ENCODE measurements at regions not wholly inside any gene's neighbourhood (a gene's known extent, or its start where the extent isn't known, plus 50 kb on each side); places are given as distances from the start of the nearest gene placed in this dataset.

GRCh38 chr5:8750100-8750499, 795.8 kb downstream of the SEMA5A start:
- no peaks in the 10 kb centered on the region for H3K23me2 ChIP-seq (ENCODE audit: low read depth, low read length)
- DNase-seq (ENCODE audit: low read depth in 1 of 2, low spot score in 2 of 2) = no peak
- H2BK12ac ChIP-seq (ENCODE audit: low read depth, low read length) = no peak overlapping the region
- H2BK5ac ChIP-seq (ENCODE audit: low read depth, low read length) = no peak overlapping the region
- H3K36me3 ChIP-seq (ENCODE audit: control insufficient read depth in 2 of 4, insufficient read depth in 4 of 4, low read length in 3 of 4) = no peaks in the 10 kb centered on the region
- no peak overlapping the region for H2BK120ac ChIP-seq (replicated peaks; ENCODE audit: low read depth, low read length)
- H3K4me3 ChIP-seq (ENCODE audit: extremely low read depth in 1 of 4, insufficient read depth in 2 of 4, low read depth in 3 of 4, low read length in 4 of 4) = no peak overlapping the region
- no peak overlapping the region for H3K23ac ChIP-seq (ENCODE audit: insufficient read length)
- no peak overlapping the region for H3K27ac ChIP-seq (ENCODE audit: low read depth, low read length)
- no peaks in the 10 kb centered on the region for H3K4me1 ChIP-seq (replicated peaks in 1 of 4; ENCODE audit: control insufficient read depth in 3 of 4, insufficient read depth in 4 of 4, low read length in 3 of 4)
- FAIRE-seq = no peak
- H3K4ac ChIP-seq (replicated peaks; ENCODE audit: insufficient read length, low read depth, low read length) = no peak overlapping the region
- no peaks in the 10 kb centered on the region for H3K79me1 ChIP-seq (ENCODE audit: low read depth, low read length)
- H4K8ac ChIP-seq (ENCODE audit: extremely low read depth, insufficient read depth, low read length) = no peak overlapping the region
- POLR2A ChIA-PET (ENCODE audit: partially characterized antibody) = no interaction called here
- no peaks in the 10 kb centered on the region for H4K20me1 ChIP-seq (replicated peaks in 1 of 2; ENCODE audit: control insufficient read depth in 1 of 2, insufficient read depth in 2 of 2, low read length in 2 of 2)
- no peak overlapping the region for H3K18ac ChIP-seq (ENCODE audit: extremely low read depth, low read length)
- no peak overlapping the region for H3K9ac ChIP-seq (replicated peaks in 1 of 4; ENCODE audit: extremely low read depth in 1 of 4, low read depth in 3 of 4, low read length in 3 of 4)
- no peak overlapping the region for H2BK15ac ChIP-seq (ENCODE audit: low read length)
- no peak overlapping the region for H2BK20ac ChIP-seq (ENCODE audit: low read length)
- no peak overlapping the region for H2AFZ ChIP-seq (ENCODE audit: low read length)
- H4K5ac ChIP-seq (ENCODE audit: insufficient read length, low read depth, low read length) = no peak overlapping the region
- no peak overlapping the region for H3K56ac ChIP-seq (replicated peaks; ENCODE audit: insufficient read length, low read depth, low read length)
- H2AK5ac ChIP-seq (ENCODE audit: low read depth, low read length) = no peak overlapping the region
- no peak overlapping the region for H3K14ac ChIP-seq (ENCODE audit: insufficient read length)
- H3K9me3 ChIP-seq (ENCODE audit: insufficient read depth in 2 of 2, low read depth in 1 of 2, low read length in 1 of 2) = no peaks in the 10 kb centered on the region
- no peak overlapping the region for H4K91ac ChIP-seq (replicated peaks; ENCODE audit: insufficient read length, low read length)
- no peaks in the 10 kb centered on the region for H3K79me2 ChIP-seq (ENCODE audit: control insufficient read depth in 1 of 2, insufficient read depth in 2 of 2, low read length in 2 of 2)
- no peaks in the 10 kb centered on the region for H3K27me3 ChIP-seq (replicated peaks in 1 of 4; ENCODE audit: control insufficient read depth in 3 of 4, extremely low read depth in 1 of 4, insufficient read depth in 3 of 4, low read length in 3 of 4)
- TF ChIP-seq RFX5 (IDR thresholded peaks at IDR 0.05; ENCODE audit: borderline replicate concordance, low read depth, low read length) (no peak), RXRA (IDR thresholded peaks at IDR 0.05; ENCODE audit: insufficient read depth, low read depth, low read length) (no peak), E2F6 (IDR thresholded peaks at IDR 0.05) (no peak), CBX8 (IDR thresholded peaks at IDR 0.05; ENCODE audit: borderline replicate concordance, low read depth, low read length) (no peak), ATF2 (IDR thresholded peaks at IDR 0.05; ENCODE audit: low read length) (no peak), JUN (IDR thresholded peaks at IDR 0.05; ENCODE audit: low read depth, low read length) (no peak), NRF1 (IDR thresholded peaks at IDR 0.05; ENCODE audit: low read depth, low read length) (no peak), TAF1 (IDR thresholded peaks at IDR 0.05; ENCODE audit: low read depth, low read length) (no peak), SRF (IDR thresholded peaks at IDR 0.05; ENCODE audit: low read depth, low read length) (no peak), PHF8 (conservative IDR thresholded peaks at IDR 0.05; ENCODE audit: low read depth, low read length) (no peak), TAF7 (optimal IDR thresholded peaks at IDR 0.05; ENCODE audit: borderline replicate concordance, low read depth, low read length) (no peak), SIRT6 (IDR thresholded peaks at IDR 0.05; ENCODE audit: low read length) (no peak), CHD2 (IDR thresholded peaks at IDR 0.05; ENCODE audit: low read length) (no peak), CREB1 (IDR thresholded peaks at IDR 0.05) (no peak)
- H3K4me2 ChIP-seq (ENCODE audit: insufficient read depth in 1 of 2, low read depth in 2 of 2, low read length in 2 of 2) = no peak overlapping the region
- CTCF ChIA-PET (ENCODE audit: partially characterized antibody) = interaction anchor here (0.6 kb wide), 1 partner anchor 43 kb away, joined by 3 read pairs; no protein-coding TSS in a partner anchor

All from H1 (cell line).